ENCODE measurements at regions not wholly inside any gene's neighbourhood (a gene's known extent, or its start where the extent isn't known, plus 50 kb on each side); places are given as distances from the start of the nearest gene placed in this dataset.

- no peak for TF ChIP-seq CTCF (IDR thresholded peaks at IDR 0.05; ENCODE audit: borderline replicate concordance, insufficient read depth, low read depth, low read length)
- no peak overlapping the region for H3K4me3 ChIP-seq (ENCODE audit: low read depth, low read length)
Observed at GRCh38 chr15:96219681-96220080, 110.8 kb upstream of the NR2F2 start.

- TF ChIP-seq CTCF (IDR thresholded peaks at IDR 0.05; ENCODE audit: borderline replicate concordance, insufficient read depth, low read depth, low read length), result no peak
- no peak overlapping the region for H3K4me3 ChIP-seq (ENCODE audit: low read depth, low read length)
Observed at GRCh38 chr15:96220657-96221056, 109.8 kb upstream of the NR2F2 start.

- TF ChIP-seq CTCF (IDR thresholded peaks at IDR 0.05; ENCODE audit: borderline replicate concordance, insufficient read depth, low read depth, low read length), result no peak
- H3K4me3 ChIP-seq (ENCODE audit: low read depth, low read length), result no peak overlapping the region
Observed at GRCh38 chr15:96222981-96223380, 107.5 kb upstream of the NR2F2 start.

GRCh38 chr15:96223939-96224338 is 106.6 kb upstream of the NR2F2 start:
- no peak for TF ChIP-seq CTCF (IDR thresholded peaks at IDR 0.05; ENCODE audit: borderline replicate concordance, insufficient read depth, low read depth, low read length)
- no peak overlapping the region for H3K4me3 ChIP-seq (ENCODE audit: low read depth, low read length)

GRCh38 chr15:96225642-96226259 is 104.7 kb upstream of the NR2F2 start:
- no peak for TF ChIP-seq CTCF (IDR thresholded peaks at IDR 0.05; ENCODE audit: borderline replicate concordance, insufficient read depth, low read depth, low read length)
- no peak overlapping the region for H3K4me3 ChIP-seq (ENCODE audit: low read depth, low read length)

- no peak for TF ChIP-seq CTCF (IDR thresholded peaks at IDR 0.05; ENCODE audit: borderline replicate concordance, insufficient read depth, low read depth, low read length)
- no peak overlapping the region for H3K4me3 ChIP-seq (ENCODE audit: low read depth, low read length)
Observed at GRCh38 chr15:96230526-96231181, 99.8 kb upstream of the NR2F2 start.

GRCh38 chr15:96232335-96232734 is 98.2 kb upstream of the NR2F2 start:
- TF ChIP-seq CTCF (IDR thresholded peaks at IDR 0.05; ENCODE audit: borderline replicate concordance, insufficient read depth, low read depth, low read length), result no peak
- H3K4me3 ChIP-seq (ENCODE audit: low read depth, low read length), result no peak overlapping the region
